ENCODE measurements at regions not wholly inside any gene's neighbourhood (a gene's known extent, or its start where the extent isn't known, plus 50 kb on each side); places are given as distances from the start of the nearest gene placed in this dataset.

DNA sequence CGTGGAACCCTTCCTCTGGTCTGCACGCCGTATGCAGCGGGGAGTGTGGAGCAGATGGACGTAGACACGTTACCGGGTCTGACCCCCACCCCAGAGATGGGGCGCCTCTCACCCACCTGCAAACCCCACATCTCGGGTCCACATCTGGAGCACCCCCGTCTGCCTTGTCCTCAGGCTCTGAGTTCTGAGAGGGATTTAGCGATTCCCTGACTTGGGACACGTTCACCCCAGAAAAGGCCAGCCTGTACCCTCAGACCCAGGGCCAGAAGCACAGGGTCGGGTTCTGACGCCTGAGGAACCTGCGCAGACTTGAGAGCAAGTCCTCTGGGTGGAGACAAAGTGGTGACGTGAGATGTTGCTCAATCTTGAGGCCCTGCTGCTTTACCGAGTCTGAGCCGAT is 1138.5 kb downstream of the BRD1 start:
- no peak overlapping the region for H3K27ac ChIP-seq
- peaks cover 0 to 4% (median 0%) of the 10 kb centered on the region in 7 donors for H3K27me3 ChIP-seq (replicated peaks in 1 of 7)
- no peaks in the 10 kb centered on the region for H3K9me3 ChIP-seq
- DNase-seq: no peak
- TF ChIP-seq POLR2A (IDR thresholded peaks at IDR 0.05) (no peak), POLR2AphosphoS5 (IDR thresholded peaks at IDR 0.05) (no peak)
- TF ChIP-seq, protein P1, sequence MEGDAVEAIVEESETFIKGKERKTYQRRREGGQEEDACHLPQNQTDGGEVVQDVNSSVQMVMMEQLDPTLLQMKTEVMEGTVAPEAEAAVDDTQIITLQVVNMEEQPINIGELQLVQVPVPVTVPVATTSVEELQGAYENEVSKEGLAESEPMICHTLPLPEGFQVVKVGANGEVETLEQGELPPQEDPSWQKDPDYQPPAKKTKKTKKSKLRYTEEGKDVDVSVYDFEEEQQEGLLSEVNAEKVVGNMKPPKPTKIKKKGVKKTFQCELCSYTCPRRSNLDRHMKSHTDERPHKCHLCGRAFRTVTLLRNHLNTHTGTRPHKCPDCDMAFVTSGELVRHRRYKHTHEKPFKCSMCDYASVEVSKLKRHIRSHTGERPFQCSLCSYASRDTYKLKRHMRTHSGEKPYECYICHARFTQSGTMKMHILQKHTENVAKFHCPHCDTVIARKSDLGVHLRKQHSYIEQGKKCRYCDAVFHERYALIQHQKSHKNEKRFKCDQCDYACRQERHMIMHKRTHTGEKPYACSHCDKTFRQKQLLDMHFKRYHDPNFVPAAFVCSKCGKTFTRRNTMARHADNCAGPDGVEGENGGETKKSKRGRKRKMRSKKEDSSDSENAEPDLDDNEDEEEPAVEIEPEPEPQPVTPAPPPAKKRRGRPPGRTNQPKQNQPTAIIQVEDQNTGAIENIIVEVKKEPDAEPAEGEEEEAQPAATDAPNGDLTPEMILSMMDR (IDR thresholded peaks at IDR 0.05 in 8 of 11, conservative IDR thresholded peaks at IDR 0.05 in 3 of 11): no peak
- H3K4me3 ChIP-seq: no peak overlapping the region
- no peaks in the 10 kb centered on the region for H3K36me3 ChIP-seq
- intact Hi-C loops (cut with DNase I; ENCODE audit: low total_unique reads): no loop called here
- H3K4me1 ChIP-seq: no peaks in the 10 kb centered on the region
- 83 to 90% (median 85%) methylated on average over 15 to 18 of the region's 18 CpGs for WGBS, 5 donors

DNA sequence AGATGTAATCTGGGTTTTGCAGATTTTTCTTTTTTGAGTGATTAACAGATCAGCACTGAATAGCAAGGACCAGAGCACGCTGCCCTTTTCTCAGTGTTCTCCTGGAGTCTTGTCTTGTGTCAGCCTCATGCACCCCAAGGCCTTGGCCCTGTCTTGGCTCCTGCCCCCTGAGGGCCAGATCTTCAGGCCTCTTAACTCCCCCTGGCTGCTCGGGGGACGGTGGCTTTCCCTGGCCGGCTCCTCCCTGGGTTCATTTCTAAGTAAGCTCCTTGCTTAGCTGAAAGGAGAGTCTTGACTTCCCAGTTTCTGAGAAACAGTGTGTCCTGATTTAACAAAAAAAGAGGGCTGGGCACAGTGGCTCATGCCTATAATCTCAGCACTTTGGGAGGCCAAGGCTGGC is 1139.3 kb downstream of the BRD1 start:
- TF ChIP-seq POLR2A (IDR thresholded peaks at IDR 0.05) (no peak), POLR2AphosphoS5 (IDR thresholded peaks at IDR 0.05) (no peak)
- TF ChIP-seq, protein P1 (IDR thresholded peaks at IDR 0.05 in 8 of 11, conservative IDR thresholded peaks at IDR 0.05 in 3 of 11): no peak
- DNase-seq: no peak
- no peaks in the 10 kb centered on the region for H3K9me3 ChIP-seq
- H3K27me3 ChIP-seq (replicated peaks in 1 of 7): peaks cover 0 to 4% (median 0%) of the 10 kb centered on the region in 7 donors
- intact Hi-C loops (cut with DNase I; ENCODE audit: low total_unique reads): no loop called here
- no peaks in the 10 kb centered on the region for H3K36me3 ChIP-seq
- 82 to 97% (median 85%) methylated on average over 4 of the region's 4 CpGs for WGBS, 5 donors
- no peak overlapping the region for H3K27ac ChIP-seq
- no peak overlapping the region for H3K4me3 ChIP-seq
- no peaks in the 10 kb centered on the region for H3K4me1 ChIP-seq

DNA sequence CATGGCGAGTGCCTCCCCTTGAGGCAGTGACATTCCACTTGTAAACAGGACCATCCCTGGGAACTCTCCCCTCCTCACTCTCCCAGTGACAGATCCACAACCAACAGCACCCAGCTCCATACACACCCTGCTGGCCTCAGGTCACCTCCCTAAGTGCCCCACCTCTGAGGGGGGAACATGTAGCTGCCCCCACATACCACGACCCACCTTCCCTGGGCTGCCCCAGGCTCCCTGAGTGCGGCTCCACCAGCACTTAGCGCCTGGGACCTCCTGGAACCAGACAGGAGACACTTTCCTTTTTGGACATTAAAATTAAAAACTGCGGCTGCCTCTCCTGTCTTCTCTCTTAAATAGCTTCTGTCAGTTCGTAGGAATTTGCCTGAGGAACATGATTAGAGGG is 1140.1 kb downstream of the BRD1 start:
- WGBS, 5 donors: 77 to 90% (median 86%) methylated on average over 6 of the region's 6 CpGs
- Histone ChIP-seq H3K4me3 (no peak overlapping the region), H3K9me3 (no peaks in the 10 kb centered on the region), H3K27me3 (replicated peaks in 1 of 7) (peaks cover 0 to 4% (median 0%) of the 10 kb centered on the region in 7 donors), H3K36me3 (no peaks in the 10 kb centered on the region), H3K27ac (no peak overlapping the region), H3K4me1 (no peaks in the 10 kb centered on the region)
- TF ChIP-seq, protein P1 (IDR thresholded peaks at IDR 0.05 in 8 of 11, conservative IDR thresholded peaks at IDR 0.05 in 3 of 11): no peak
- TF ChIP-seq POLR2AphosphoS5 (IDR thresholded peaks at IDR 0.05) (no peak), POLR2A (IDR thresholded peaks at IDR 0.05) (no peak)
- intact Hi-C loops (cut with DNase I; ENCODE audit: low total_unique reads): no loop called here
- no peak for DNase-seq

DNA sequence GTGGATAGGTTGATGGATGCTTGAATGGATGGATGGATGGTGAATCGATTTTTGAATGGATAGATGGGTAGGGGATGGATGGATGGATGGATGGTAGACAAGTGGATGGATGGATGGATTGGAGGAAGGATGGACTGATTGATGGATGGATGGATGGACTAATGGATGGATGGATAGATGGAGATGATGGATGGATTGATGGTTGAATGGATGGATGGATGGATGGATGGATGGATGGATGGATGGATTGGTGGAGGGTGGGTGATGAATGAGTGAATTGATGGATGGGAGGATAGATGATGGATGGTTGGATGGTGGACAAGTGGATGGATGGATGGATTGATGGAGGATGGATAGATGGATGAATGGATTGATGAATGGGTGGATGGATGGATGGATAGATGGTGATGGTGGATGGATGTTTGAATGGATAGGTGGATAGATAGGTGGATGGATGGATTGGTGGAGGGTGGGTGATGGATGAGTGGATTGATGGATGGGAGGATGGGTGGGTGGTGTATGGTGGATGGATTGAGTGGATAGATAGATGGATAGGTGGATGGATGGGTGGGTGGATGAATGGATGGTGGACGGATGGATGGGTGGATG is 1140.9 kb downstream of the BRD1 start:
- DNase-seq: no peak
- H3K4me3 ChIP-seq: no peak overlapping the region
- no peaks in the 10 kb centered on the region for H3K4me1 ChIP-seq
- no peaks in the 10 kb centered on the region for H3K36me3 ChIP-seq
- H3K27me3 ChIP-seq (replicated peaks in 1 of 7): peaks cover 0 to 4% (median 0%) of the 10 kb centered on the region in 7 donors
- no peak overlapping the region for H3K27ac ChIP-seq
- no peaks in the 10 kb centered on the region for H3K9me3 ChIP-seq
- 81 to 90% (median 84%) methylated on average over 2 of the region's 2 CpGs for WGBS, 5 donors
- intact Hi-C loops (cut with DNase I; ENCODE audit: low total_unique reads): no loop called here
- no peak for TF ChIP-seq POLR2A (IDR thresholded peaks at IDR 0.05)
- TF ChIP-seq POLR2AphosphoS5 (IDR thresholded peaks at IDR 0.05): no peak
- TF ChIP-seq, protein P1 (IDR thresholded peaks at IDR 0.05 in 8 of 11, conservative IDR thresholded peaks at IDR 0.05 in 3 of 11): no peak

Measured in spleen (tissue), 11 donors.